Endothelial cell of umbilical vein (primary cell): ENCODE measurements at regions not wholly inside any gene's neighbourhood (a gene's known extent, or its start where the extent isn't known, plus 50 kb on each side); places are given as distances from the start of the nearest gene placed in this dataset.

Source experiments
- BruUV-seq: library from RNA; stranded (reverse); fragments of 400-500 nt; replicated peaks from 2 replicates; lab custom pipeline; 2021; lab: Mats Ljungman, UMichigan
- CTCF ChIA-PET: fragments of 300-600, 350-600 bp; sonication (Branson Sonifier 250); formaldehyde crosslinking; loops from one replicate; lab custom pipeline; 2021; ENCODE audit warnings: antibody characterized with exemption, inconsistent platforms; lab: Charles Lee
- POLR2A ChIA-PET: fragments of 300-600, 350-600 bp; sonication (Branson Sonifier 250); formaldehyde crosslinking; loops from one replicate; lab custom pipeline; 2021; ENCODE audit warnings: antibody characterized with exemption, inconsistent platforms; lab: Charles Lee
- DNase-seq: peaks from one replicate; pipeline ENCODE4 v3.0.0-alpha.2; 2011; ENCODE audit warnings: low read depth, low spot score
- FAIRE-seq: peaks from 2 replicates; lab custom pipeline; 2011; peaks lifted over from hg19 to GRCh38; lab: Jason Lieb, UNC
- H2AFZ ChIP-seq: 2 replicates; pipeline ENCODE4 v1.6.0; 2012; ENCODE audit warnings: low read depth, low read length, control low read depth, inconsistent platforms
- H3K27ac ChIP-seq: 2 replicates; pipeline ENCODE4 v1.5.1; 2011; ENCODE audit warnings: low read depth, mild to moderate bottlenecking, control low read depth, low read length, moderate library complexity; ENCODE audit not compliant: insufficient read depth
- H3K27me3 ChIP-seq, 2 experiments: 2 replicates each; pipeline versions ENCODE4 v1.6.0 to v1.6.1; 2011; ENCODE audit warnings: low read length in 2 of 2, mixed read lengths in 1 of 2; ENCODE audit not compliant: control insufficient read depth in 2 of 2, insufficient read depth in 2 of 2
- H3K36me3 ChIP-seq, 2 experiments: 2 replicates in 1 of 2; 3 replicates in 1 of 2; pipeline ENCODE4 v1.5.1; 2011; ENCODE audit warnings: low read length in 2 of 2, mild to moderate bottlenecking in 1 of 2, moderate library complexity in 1 of 2; ENCODE audit not compliant: control insufficient read depth in 2 of 2, insufficient read depth in 2 of 2; ENCODE audit errors: extremely low read depth in 1 of 2
- H3K4me1 ChIP-seq: 3 replicates; pipeline ENCODE4 v1.5.1; 2011; ENCODE audit warnings: mild to moderate bottlenecking, low read length; ENCODE audit not compliant: control insufficient read depth, insufficient read depth; ENCODE audit errors: extremely low read depth
- H3K4me2 ChIP-seq: 2 replicates; pipeline ENCODE4 v1.6.1; 2011; ENCODE audit warnings: low read length, control low read depth, mixed read lengths; ENCODE audit not compliant: insufficient read depth
- H3K4me3 ChIP-seq, 3 experiments: fragments of 200-600 bp in 1 of 3; sonication (generic), shearing (Covaris generic) in 1 of 3; replicated peaks in 1 of 3; 2 replicates each; pipeline ENCODE4 v1.5.1; 2011 to 2016; ENCODE audit warnings: control low read depth in 3 of 3, low read length in 3 of 3, mild to moderate bottlenecking in 2 of 3, inconsistent platforms in 1 of 3, low read depth in 1 of 3, moderate library complexity in 1 of 3; ENCODE audit not compliant: insufficient read depth in 1 of 3
- H3K79me2 ChIP-seq: 2 replicates; pipeline ENCODE4 v1.6.0; 2012; ENCODE audit warnings: low read length, inconsistent platforms; ENCODE audit not compliant: control insufficient read depth, insufficient read depth
- H3K9ac ChIP-seq: replicated peaks from 2 replicates; pipeline ENCODE3; 2011; ENCODE audit warnings: low read length, control low read depth; ENCODE audit not compliant: insufficient read depth; ENCODE audit errors: extremely low read depth
- H3K9me1 ChIP-seq: replicated peaks from 3 replicates; pipeline ENCODE4 v1.6.0; 2011; ENCODE audit warnings: mild to moderate bottlenecking, low read length; ENCODE audit not compliant: control insufficient read depth, insufficient read depth; ENCODE audit errors: extremely low read depth
- H3K9me3 ChIP-seq: replicated peaks from 2 replicates; pipeline ENCODE4 v1.5.1; 2012; ENCODE audit warnings: low read length, inconsistent platforms; ENCODE audit not compliant: control insufficient read depth, insufficient read depth
- H4K20me1 ChIP-seq: replicated peaks from 2 replicates; pipeline ENCODE3; 2011; ENCODE audit warnings: mild to moderate bottlenecking, low read length; ENCODE audit not compliant: control insufficient read depth, insufficient read depth; ENCODE audit errors: extremely low read depth
- CTCF ChIP-seq, 2 donors: IDR thresholded peaks; 1 replicate in 1 of 2; 2 replicates in 1 of 2; pipeline ENCODE4 v1.5.1; 2011; ENCODE audit warnings: low read length in 2 of 2, mild to moderate bottlenecking in 2 of 2, moderate library complexity in 2 of 2, control low read depth in 1 of 2, inconsistent platforms in 1 of 2, low read depth in 1 of 2; ENCODE audit not compliant: insufficient read depth in 1 of 2; ENCODE audit errors: extremely low read depth in 1 of 2
- EZH2 ChIP-seq: IDR thresholded peaks from 2 replicates; pipeline ENCODE4 v1.6.1; 2012; ENCODE audit warnings: borderline replicate concordance, low read depth, mild to moderate bottlenecking, moderate library complexity, low read length, inconsistent platforms; ENCODE audit not compliant: severe bottlenecking
- FOS ChIP-seq: IDR thresholded peaks from 2 replicates; pipeline ENCODE4 v1.6.1; 2011; ENCODE audit warnings: mild to moderate bottlenecking, low read length, moderate library complexity, borderline replicate concordance; ENCODE audit not compliant: insufficient read depth
- GATA2 ChIP-seq: IDR thresholded peaks from 2 replicates; pipeline ENCODE4 v1.7.0; 2011; ENCODE audit warnings: low read depth, mild to moderate bottlenecking, moderate library complexity, mixed read lengths, low read length; ENCODE audit not compliant: insufficient read length, insufficient read depth
- JUN ChIP-seq: IDR thresholded peaks from 2 replicates; pipeline ENCODE4 v1.6.1; 2011; ENCODE audit warnings: borderline replicate concordance, low read depth; ENCODE audit not compliant: insufficient read length, insufficient read depth
- MAX ChIP-seq: IDR thresholded peaks from 2 replicates; pipeline ENCODE4 v1.6.1; 2011; ENCODE audit not compliant: insufficient read depth, insufficient read length
- MYC ChIP-seq: IDR thresholded peaks from one replicate; pipeline ENCODE4 v1.6.1; 2011; ENCODE audit warnings: mild to moderate bottlenecking, low read depth, low read length
- POLR2A ChIP-seq: IDR thresholded peaks from 2 replicates; pipeline ENCODE4 v1.6.1; 2012; ENCODE audit warnings: low read depth, mild to moderate bottlenecking, control low read depth, low read length
- POLR2AphosphoS5 ChIP-seq: IDR thresholded peaks from 2 replicates; pipeline ENCODE4 v1.6.1; 2012; ENCODE audit warnings: low read depth, mild to moderate bottlenecking, control low read depth, low read length, moderate library complexity; ENCODE audit not compliant: insufficient read depth
- dilution Hi-C: fragments of 300-500 bp; cut with MboI; formaldehyde crosslinking; loops from one replicate; pipeline ENCODE4 v1.15.0; 2019; ENCODE audit warnings: low sequenced_read_pairs; ENCODE audit not compliant: extremely low pct_ligation_motif_present
- intact Hi-C: fragments of 100-400 bp; cut with micrococcal nuclease; formaldehyde crosslinking; loops from one replicate; pipeline ENCODE4 v1.10.0; 2022

GRCh38 chr16:64771273-64771672, 350.6 kb downstream of the CDH11 start:
- H3K9me3 ChIP-seq: no peaks in the 10 kb centered on the region
- BruUV-seq: no TSS peak
- H3K9me1 ChIP-seq: no peaks in the 10 kb centered on the region
- CTCF ChIA-PET: no interaction called here
- H4K20me1 ChIP-seq: no peaks in the 10 kb centered on the region
- no peak overlapping the region for H3K9ac ChIP-seq
- dilution Hi-C loops (no loop called here), intact Hi-C loops (no loop called here)
- POLR2A ChIA-PET: no interaction called here
- no peaks in the 10 kb centered on the region for H3K4me1 ChIP-seq
- no peak overlapping the region for H3K4me2 ChIP-seq
- no peak overlapping the region for H2AFZ ChIP-seq
- TF ChIP-seq POLR2A (no peak), MYC (no peak), CTCF (IDR thresholded peaks at IDR 0.05; ENCODE audit: extremely low read depth in 1 of 2, insufficient read depth in 1 of 2, low read depth in 1 of 2, low read length in 2 of 2) (no peak), GATA2 (no peak), JUN (no peak), POLR2AphosphoS5 (no peak), EZH2 (no peak), FOS (no peak), MAX (no peak)
- FAIRE-seq (no peak), DNase-seq (no peak)
- H3K27me3 ChIP-seq: no peaks in the 10 kb centered on the region
- no peaks in the 10 kb centered on the region for H3K79me2 ChIP-seq
- H3K27ac ChIP-seq: no peak overlapping the region
- no peaks in the 10 kb centered on the region for H3K36me3 ChIP-seq
- H3K4me3 ChIP-seq: no peak overlapping the region
